DND-41 (cell line): ENCODE measurements at regions not wholly inside any gene's neighbourhood (a gene's known extent, or its start where the extent isn't known, plus 50 kb on each side); places are given as distances from the start of the nearest gene placed in this dataset.

ENCODE experiments used
- CTCF ChIP-seq: IDR thresholded peaks from 2 replicates; pipeline ENCODE4 v1.5.1; 2012; ENCODE audit warnings: borderline replicate concordance, low read length, moderate library complexity, mild to moderate bottlenecking; ENCODE audit not compliant: poor library complexity, severe bottlenecking; ENCODE audit errors: extremely low read depth
- EZH2 ChIP-seq: IDR thresholded peaks from 3 replicates; pipeline ENCODE4 v1.6.1; 2012; ENCODE audit warnings: borderline replicate concordance, low read depth, mild to moderate bottlenecking, moderate library complexity, low read length, inconsistent platforms; ENCODE audit not compliant: severe bottlenecking

DNA sequence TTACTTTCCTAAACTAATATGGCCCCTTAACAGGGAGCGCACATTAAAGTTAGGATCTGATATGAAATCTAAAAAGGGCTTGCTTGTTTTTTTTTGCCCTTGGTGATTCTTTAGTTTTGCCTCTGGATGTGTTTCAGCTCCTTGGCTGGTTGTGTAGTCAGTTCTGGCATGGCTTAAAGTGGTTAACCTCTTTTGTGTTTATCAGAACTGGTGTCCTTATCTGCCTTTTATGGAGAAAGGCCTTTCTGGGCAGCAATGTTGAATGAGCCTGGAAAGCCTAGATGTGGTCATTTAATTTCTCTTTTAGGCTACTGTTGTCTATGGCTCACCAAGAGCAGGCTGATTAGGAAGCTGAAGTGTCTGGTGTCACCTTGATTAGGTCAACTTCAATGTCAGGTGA lies 254.5 kb upstream of the ROPN1 start:
- TF ChIP-seq CTCF = no peak
- TF ChIP-seq EZH2 = no peak
